GM06990 (cell line): ENCODE measurements at regions not wholly inside any gene's neighbourhood (a gene's known extent, or its start where the extent isn't known, plus 50 kb on each side); places are given as distances from the start of the nearest gene placed in this dataset.

Experiments
- DNase-seq: peaks from one replicate; pipeline ENCODE4 v3.0.0-alpha.2; 2011; ENCODE audit not compliant: insufficient read length; ENCODE audit errors: extremely low read depth
- H3K27me3 ChIP-seq: replicated peaks from 2 replicates; pipeline ENCODE4 v1.6.0; 2011; ENCODE audit warnings: low read length; ENCODE audit not compliant: control insufficient read depth, insufficient read depth
- H3K36me3 ChIP-seq: 2 replicates; pipeline ENCODE4 v1.5.1; 2011; ENCODE audit warnings: low read length; ENCODE audit not compliant: control insufficient read depth, insufficient read depth
- H3K4me3 ChIP-seq: replicated peaks from 2 replicates; pipeline ENCODE4 v1.5.1; 2011; ENCODE audit warnings: low read depth, mild to moderate bottlenecking, control low read depth, low read length
- TF ChIP-seq, protein P1 (sequence below): IDR thresholded peaks from 2 replicates; pipeline ENCODE4 v1.5.1; 2011; ENCODE audit warnings: low read length, control low read depth, mild to moderate bottlenecking, inconsistent platforms; ENCODE audit not compliant: insufficient read depth, poor library complexity, severe bottlenecking

DNA sequence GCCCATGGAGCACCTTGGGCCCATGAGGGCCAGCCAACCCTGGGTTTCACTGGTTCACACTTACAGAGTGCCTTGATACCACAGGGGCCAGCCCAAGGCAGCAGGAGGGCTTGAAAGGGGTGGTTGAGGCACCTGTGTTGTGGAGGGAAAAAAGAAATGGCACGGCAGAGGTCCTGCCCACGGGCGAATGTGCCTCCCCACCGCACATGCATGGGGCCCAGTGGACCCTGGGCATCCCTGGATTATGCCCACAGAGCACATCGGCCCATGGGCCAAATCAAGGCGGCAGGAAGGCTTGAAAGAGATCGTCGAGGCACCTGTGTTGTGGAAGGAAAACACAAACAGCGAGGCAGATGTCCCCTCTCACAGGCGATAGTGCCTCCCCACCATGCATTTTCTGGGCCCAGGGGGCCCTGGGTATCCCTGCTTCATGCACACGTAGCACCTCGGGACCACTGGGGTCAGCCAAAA lies 378.1 kb downstream of the ALG10 start:
- Histone ChIP-seq H3K27me3 (no peaks in the 10 kb centered on the region), H3K4me3 (no peak overlapping the region), H3K36me3 (no peaks in the 10 kb centered on the region)
- DNase-seq, result no peak
- TF ChIP-seq, protein P1, sequence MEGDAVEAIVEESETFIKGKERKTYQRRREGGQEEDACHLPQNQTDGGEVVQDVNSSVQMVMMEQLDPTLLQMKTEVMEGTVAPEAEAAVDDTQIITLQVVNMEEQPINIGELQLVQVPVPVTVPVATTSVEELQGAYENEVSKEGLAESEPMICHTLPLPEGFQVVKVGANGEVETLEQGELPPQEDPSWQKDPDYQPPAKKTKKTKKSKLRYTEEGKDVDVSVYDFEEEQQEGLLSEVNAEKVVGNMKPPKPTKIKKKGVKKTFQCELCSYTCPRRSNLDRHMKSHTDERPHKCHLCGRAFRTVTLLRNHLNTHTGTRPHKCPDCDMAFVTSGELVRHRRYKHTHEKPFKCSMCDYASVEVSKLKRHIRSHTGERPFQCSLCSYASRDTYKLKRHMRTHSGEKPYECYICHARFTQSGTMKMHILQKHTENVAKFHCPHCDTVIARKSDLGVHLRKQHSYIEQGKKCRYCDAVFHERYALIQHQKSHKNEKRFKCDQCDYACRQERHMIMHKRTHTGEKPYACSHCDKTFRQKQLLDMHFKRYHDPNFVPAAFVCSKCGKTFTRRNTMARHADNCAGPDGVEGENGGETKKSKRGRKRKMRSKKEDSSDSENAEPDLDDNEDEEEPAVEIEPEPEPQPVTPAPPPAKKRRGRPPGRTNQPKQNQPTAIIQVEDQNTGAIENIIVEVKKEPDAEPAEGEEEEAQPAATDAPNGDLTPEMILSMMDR, result no peak

DNA sequence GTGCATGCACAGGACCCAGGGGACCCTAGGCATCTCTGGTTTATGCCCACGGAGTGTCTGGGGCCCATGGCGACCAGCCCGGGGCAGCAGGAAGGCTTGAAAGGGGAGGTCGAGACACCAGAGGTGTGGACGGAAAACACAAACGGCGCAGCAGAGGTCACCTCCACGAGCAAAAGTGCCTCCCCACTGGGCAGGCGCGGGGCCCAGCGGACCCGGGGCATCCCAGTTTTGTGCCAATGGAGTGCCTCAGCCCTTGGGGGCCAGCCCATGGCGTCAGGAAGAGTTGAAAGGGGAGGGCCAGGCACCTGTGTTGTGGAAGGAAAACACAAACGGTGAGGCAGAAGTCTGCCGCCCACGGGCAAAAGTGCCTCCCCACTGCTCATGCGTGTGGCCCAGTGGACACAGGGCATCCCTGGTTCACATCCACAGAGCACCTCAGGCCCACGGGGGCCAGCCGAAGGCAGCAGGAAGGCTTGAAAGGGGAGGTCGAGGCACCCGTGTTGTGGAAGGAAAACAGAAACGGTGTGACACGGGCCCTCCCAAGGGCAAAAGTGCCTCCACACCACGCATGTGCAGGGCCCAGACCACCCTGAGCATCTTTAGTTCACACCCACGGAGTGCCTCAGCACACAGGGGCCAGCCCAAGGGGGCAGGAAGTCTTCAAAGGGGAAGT lies 378.8 kb downstream of the ALG10 start:
- TF ChIP-seq, protein P1, result no peak
- DNase-seq, result no peak

DNA sequence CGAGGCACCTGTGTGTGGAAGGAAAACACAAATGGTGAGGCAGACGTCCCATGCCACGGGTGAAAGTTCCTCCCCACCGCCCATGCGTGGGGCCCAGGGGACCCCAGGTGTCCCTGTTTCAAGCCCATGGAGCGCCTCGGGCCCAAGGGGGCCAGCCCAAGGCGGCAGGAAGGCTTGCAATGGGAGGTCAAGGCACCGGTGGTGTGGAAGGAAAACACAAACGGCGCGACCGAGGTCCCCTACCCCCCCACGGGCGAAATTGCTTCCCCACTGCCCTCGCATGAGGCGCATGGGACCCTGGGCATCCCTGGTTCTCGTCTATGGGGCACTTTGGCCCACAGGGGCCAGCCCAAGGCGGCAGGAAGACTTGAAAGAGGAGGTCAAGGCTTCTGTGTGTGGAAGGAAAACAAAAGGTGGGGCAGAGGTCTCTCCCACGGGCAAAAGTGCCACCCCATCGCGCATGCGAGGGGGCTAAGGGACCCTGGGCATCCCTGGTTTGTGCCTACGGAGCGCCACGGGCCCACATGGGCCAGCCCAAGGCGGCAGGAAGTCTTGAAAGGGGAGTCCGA lies 379.4 kb downstream of the ALG10 start:
- Histone ChIP-seq H3K4me3 (no peak overlapping the region), H3K36me3 (no peaks in the 10 kb centered on the region), H3K27me3 (no peaks in the 10 kb centered on the region)
- DNase-seq, result no peak
- TF ChIP-seq, protein P1, result no peak

More for the DNA sequence above, 378.8 kb downstream of the ALG10 start:
- H3K27me3 ChIP-seq, result no peaks in the 10 kb centered on the region
- no peak overlapping the region for H3K4me3 ChIP-seq
- H3K36me3 ChIP-seq, result no peaks in the 10 kb centered on the region

DNA sequence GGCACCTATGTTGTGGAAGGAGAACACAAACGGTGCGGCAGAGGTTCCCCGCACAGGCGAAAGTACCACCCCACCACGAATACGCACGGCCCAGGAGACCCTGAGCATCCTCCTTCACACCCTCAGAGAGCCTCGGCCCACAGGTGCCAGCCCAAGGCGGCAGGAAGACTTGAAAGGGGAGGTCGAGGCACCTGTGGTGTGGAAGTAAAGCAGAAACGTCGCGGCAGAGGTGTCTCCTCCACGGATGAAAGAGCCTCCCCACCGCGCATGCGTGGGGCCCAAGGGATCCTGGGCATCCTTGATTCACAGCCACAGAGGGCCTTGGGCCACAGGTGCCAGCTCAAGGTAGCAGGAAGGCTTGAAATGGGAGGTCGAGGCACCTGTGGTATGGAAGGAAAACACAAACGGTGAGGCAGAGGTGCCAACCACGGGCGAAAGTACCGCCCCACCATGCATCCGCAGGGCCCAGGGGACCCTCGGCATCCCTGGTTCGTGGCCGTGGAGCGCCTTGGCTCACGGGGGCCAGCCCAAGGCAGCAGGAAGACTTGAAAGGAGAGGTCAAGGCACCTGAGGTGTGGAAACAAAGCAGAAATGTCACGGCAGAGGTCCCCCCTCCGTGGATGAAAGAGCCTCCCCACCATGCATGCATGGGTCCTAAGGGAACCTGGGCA lies 380.1 kb downstream of the ALG10 start:
- H3K4me3 ChIP-seq, result no peak overlapping the region
- no peaks in the 10 kb centered on the region for H3K36me3 ChIP-seq
- DNase-seq, result no peak
- TF ChIP-seq, protein P1, result no peak
- no peaks in the 10 kb centered on the region for H3K27me3 ChIP-seq

DNA sequence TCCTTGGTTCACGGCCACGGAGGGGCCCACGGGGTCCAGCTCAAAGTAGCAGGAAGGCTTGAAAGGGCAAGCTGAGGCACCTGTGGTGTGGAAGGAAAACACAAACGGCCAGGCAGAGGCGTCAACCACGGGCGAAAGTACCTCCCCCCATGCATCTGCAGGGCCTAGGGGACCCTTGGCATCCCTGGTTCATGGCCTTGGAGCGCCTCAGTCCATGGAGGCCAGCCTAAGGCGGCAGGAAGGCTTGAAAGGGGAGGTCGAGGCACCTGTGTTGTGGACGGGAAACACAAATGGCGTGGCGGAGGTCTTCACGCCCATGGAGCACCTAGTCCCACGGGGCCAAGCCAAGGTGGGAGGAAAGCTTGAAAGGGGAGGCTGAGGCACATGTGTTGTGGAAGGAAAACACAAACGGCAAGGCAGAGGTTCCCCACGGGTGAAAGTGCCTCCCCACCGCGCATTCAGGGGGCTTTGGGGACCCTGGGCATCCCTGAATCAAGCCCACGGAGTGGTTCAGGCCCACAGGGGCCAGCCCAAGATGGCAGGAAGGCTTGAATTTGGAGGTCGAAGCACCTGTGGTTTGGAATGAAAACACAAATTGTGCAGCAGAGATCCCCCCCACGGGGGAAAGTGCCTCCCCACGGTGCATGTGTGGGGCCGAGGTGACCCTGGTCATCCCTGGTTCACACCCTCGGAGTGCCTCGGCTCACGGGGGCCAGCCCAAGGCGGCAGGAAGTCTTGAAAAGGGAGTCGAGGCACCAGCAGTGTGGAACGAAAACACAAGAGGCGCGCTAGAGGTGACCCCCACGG lies 380.8 kb downstream of the ALG10 start:
- TF ChIP-seq, protein P1, result no peak
- H3K27me3 ChIP-seq, result no peaks in the 10 kb centered on the region
- no peaks in the 10 kb centered on the region for H3K36me3 ChIP-seq
- DNase-seq, result no peak
- no peak overlapping the region for H3K4me3 ChIP-seq
